Parathyroid adenoma (tissue), 2 donors: ENCODE measurements at regions not wholly inside any gene's neighbourhood (a gene's known extent, or its start where the extent isn't known, plus 50 kb on each side); places are given as distances from the start of the nearest gene placed in this dataset.
"Not testable (repeated sequence)": the region's sequence is repeated elsewhere in the genome, so short reads cannot be mapped to it uniquely, and the experiment has no call there.

Experiments used
- H2AFZ ChIP-seq: fragments of 300-600 bp; sonication (generic); one replicate; pipeline ENCODE4 v1.7.0; 2017; ENCODE audit warnings: antibody characterized with exemption, mild to moderate bottlenecking
- H3K27ac ChIP-seq: fragments of 300-600 bp; sonication (generic); one replicate; pipeline ENCODE4 v1.7.0; 2017
- H3K27me3 ChIP-seq: fragments of 300-600 bp; sonication (generic); one replicate; pipeline ENCODE4 v1.7.0; 2017; ENCODE audit warnings: low read length; ENCODE audit not compliant: control insufficient read depth, insufficient read depth
- H3K36me3 ChIP-seq: fragments of 300-600 bp; sonication (generic); one replicate; pipeline ENCODE4 v1.7.0; 2017; ENCODE audit warnings: low read length; ENCODE audit not compliant: control insufficient read depth, insufficient read depth
- H3K4me1 ChIP-seq: fragments of 300-600 bp; sonication (generic); one replicate; pipeline ENCODE4 v1.7.0; 2017; ENCODE audit warnings: control low read depth
- H3K4me2 ChIP-seq: fragments of 300-600 bp; sonication (generic); one replicate; pipeline ENCODE4 v1.7.0; 2017; ENCODE audit warnings: low read length
- H3K4me3 ChIP-seq: fragments of 300-600 bp; sonication (generic); one replicate; pipeline ENCODE4 v1.7.0; 2017; ENCODE audit warnings: low read depth, low read length
- H3K79me2 ChIP-seq: fragments of 300-600 bp; sonication (generic); one replicate; pipeline ENCODE4 v1.7.0; 2017; ENCODE audit warnings: control low read depth
- H3K9ac ChIP-seq: fragments of 300-600 bp; sonication (generic); one replicate; pipeline ENCODE4 v1.7.0; 2017; ENCODE audit warnings: mild to moderate bottlenecking
- H3K9me3 ChIP-seq: fragments of 300-600 bp; sonication (generic); one replicate; pipeline ENCODE4 v1.7.0; 2017; ENCODE audit warnings: low read length; ENCODE audit not compliant: control insufficient read depth
- TF ChIP-seq, protein P1 (sequence below): fragments of 300-600 bp; sonication (generic); IDR thresholded peaks from one replicate; pipeline ENCODE4 v1.7.0; 2017; ENCODE audit warnings: antibody characterized with exemption, mild to moderate bottlenecking
- donor health status: primary hyperparathyroidism.

- no peaks in the 10 kb centered on the region for H3K36me3 ChIP-seq
- H3K4me3 ChIP-seq: no peak overlapping the region
- TF ChIP-seq, protein P1, sequence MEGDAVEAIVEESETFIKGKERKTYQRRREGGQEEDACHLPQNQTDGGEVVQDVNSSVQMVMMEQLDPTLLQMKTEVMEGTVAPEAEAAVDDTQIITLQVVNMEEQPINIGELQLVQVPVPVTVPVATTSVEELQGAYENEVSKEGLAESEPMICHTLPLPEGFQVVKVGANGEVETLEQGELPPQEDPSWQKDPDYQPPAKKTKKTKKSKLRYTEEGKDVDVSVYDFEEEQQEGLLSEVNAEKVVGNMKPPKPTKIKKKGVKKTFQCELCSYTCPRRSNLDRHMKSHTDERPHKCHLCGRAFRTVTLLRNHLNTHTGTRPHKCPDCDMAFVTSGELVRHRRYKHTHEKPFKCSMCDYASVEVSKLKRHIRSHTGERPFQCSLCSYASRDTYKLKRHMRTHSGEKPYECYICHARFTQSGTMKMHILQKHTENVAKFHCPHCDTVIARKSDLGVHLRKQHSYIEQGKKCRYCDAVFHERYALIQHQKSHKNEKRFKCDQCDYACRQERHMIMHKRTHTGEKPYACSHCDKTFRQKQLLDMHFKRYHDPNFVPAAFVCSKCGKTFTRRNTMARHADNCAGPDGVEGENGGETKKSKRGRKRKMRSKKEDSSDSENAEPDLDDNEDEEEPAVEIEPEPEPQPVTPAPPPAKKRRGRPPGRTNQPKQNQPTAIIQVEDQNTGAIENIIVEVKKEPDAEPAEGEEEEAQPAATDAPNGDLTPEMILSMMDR: no peak
- no peak overlapping the region for H3K4me2 ChIP-seq
- H3K4me1 ChIP-seq: peaks cover 5% of the 10 kb centered on the region
- peaks cover 3% of the 10 kb centered on the region for H3K27me3 ChIP-seq
- H3K9me3 ChIP-seq: no peaks in the 10 kb centered on the region
- no peak overlapping the region for H3K27ac ChIP-seq
- H3K79me2 ChIP-seq: no peaks in the 10 kb centered on the region
- no peak overlapping the region for H3K9ac ChIP-seq
- H2AFZ ChIP-seq: no peak overlapping the region
These were observed 253.4 kb upstream of the SULF2 start for GRCh38 chr20:48038713-48039112.

DNA sequence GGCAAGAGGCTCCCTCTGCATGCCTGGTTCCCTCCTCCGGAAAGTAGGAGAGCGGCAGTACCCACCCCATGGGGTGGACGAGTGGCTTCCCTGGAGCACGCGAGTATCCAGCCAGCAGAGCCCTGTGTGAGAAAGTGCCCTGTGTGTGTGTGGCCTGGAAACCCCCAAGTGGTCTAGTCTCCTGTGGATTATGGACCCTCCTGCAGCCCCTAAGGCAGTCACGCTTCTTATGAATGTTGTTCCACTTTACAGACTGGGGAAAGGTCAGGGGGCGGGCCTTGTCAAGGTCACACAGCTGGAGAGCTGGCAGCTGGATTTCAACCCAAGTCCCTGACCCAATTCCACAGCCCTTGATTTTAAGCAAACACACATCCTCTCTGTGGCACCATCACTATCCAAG is 252.5 kb upstream of the SULF2 start:
- H3K36me3 ChIP-seq, H3K4me1 ChIP-seq, H3K4me2 ChIP-seq, H3K79me2 ChIP-seq, H3K4me3 ChIP-seq, H3K27me3 ChIP-seq, H3K9me3 ChIP-seq, H3K9ac ChIP-seq, H2AFZ ChIP-seq, H3K27ac ChIP-seq: not testable (repeated sequence)

DNA sequence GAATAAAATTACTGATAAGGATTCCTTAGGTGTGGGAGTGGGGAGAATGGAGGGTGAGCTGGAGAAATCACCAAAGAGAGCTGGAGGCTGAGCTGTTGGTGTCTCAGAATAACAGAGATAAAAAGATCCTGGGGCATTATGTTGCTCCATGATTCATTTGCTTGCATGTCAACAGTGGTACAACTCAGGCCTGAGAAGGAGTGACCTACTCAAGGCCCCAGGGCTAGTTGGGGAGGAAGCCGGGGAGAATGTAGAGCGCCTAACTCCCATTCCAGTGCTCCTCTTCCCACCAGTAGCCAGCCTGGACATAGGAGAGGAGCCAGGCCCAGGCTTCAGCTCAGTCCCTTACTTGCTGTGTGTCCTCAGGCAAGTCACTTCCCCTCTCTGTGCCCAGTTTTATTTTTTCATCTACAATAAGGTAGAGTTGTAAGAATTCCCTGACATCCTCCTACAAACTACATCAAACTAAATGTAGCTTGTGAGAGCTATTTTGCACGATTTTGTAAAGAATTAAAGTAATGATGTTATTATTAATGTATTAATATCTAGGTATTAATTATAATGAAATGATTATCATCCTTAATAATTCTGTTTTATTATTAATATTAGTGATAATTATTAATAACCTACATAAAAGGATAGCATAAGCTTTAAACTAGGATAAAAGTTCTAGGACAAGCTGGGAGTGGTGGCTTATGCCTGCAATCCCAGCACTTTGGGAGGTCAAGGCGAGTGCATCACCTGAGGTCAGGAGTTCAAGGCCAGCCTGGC is 250.9 kb upstream of the SULF2 start:
- TF ChIP-seq, protein P1: no peak
- Histone ChIP-seq H3K9ac (no peak overlapping the region), H3K27me3 (peaks cover 3% of the 10 kb centered on the region), H3K27ac (no peak overlapping the region), H3K4me3 (no peak overlapping the region), H3K36me3 (no peaks in the 10 kb centered on the region), H3K79me2 (no peaks in the 10 kb centered on the region), H2AFZ (no peak overlapping the region), H3K9me3 (no peaks in the 10 kb centered on the region), H3K4me1 (peaks cover 5% of the 10 kb centered on the region), H3K4me2 (no peak overlapping the region)

GRCh38 chr20:48034751-48035150 is 249.5 kb upstream of the SULF2 start:
- H3K9me3 ChIP-seq: no peaks in the 10 kb centered on the region
- H3K4me2 ChIP-seq: no peak overlapping the region
- H3K27ac ChIP-seq: no peak overlapping the region
- no peaks in the 10 kb centered on the region for H3K79me2 ChIP-seq
- H3K36me3 ChIP-seq: no peaks in the 10 kb centered on the region
- no peak overlapping the region for H3K9ac ChIP-seq
- H3K4me3 ChIP-seq: no peak overlapping the region
- no peak overlapping the region for H2AFZ ChIP-seq
- peaks cover 3% of the 10 kb centered on the region for H3K27me3 ChIP-seq
- TF ChIP-seq, protein P1: no peak
- peaks cover 5% of the 10 kb centered on the region for H3K4me1 ChIP-seq

- not testable (repeated sequence) for H3K9ac ChIP-seq, H3K79me2 ChIP-seq, H3K27me3 ChIP-seq
These were observed 247.7 kb upstream of the SULF2 start for GRCh38 chr20:48033005-48033404.

GRCh38 chr20:48031122-48031521 is 245.8 kb upstream of the SULF2 start:
- no peak overlapping the region for H3K4me3 ChIP-seq
- no peaks in the 10 kb centered on the region for H3K4me1 ChIP-seq
- no peaks in the 10 kb centered on the region for H3K27me3 ChIP-seq
- no peak overlapping the region for H2AFZ ChIP-seq
- no peaks in the 10 kb centered on the region for H3K9me3 ChIP-seq
- H3K79me2 ChIP-seq: no peaks in the 10 kb centered on the region
- H3K4me2 ChIP-seq: no peak overlapping the region
- H3K27ac ChIP-seq: no peak overlapping the region
- H3K36me3 ChIP-seq: no peaks in the 10 kb centered on the region
- no peak overlapping the region for H3K9ac ChIP-seq
- TF ChIP-seq, protein P1: no peak

More at GRCh38 chr20:48033005-48033404, 247.7 kb upstream of the SULF2 start:
- H3K4me3 ChIP-seq, H2AFZ ChIP-seq, H3K9me3 ChIP-seq, H3K4me1 ChIP-seq, H3K4me2 ChIP-seq, H3K27ac ChIP-seq, H3K36me3 ChIP-seq: not testable (repeated sequence)
